ENCODE measurements at regions not wholly inside any gene's neighbourhood (a gene's known extent, or its start where the extent isn't known, plus 50 kb on each side); places are given as distances from the start of the nearest gene placed in this dataset.
A peak's percentile ranks its signal among the peaks of the same experiment; 100 is the strongest.
"Not testable (repeated sequence)": the region's sequence is repeated elsewhere in the genome, so short reads cannot be mapped to it uniquely, and the experiment has no call there.

- Histone ChIP-seq H3K27me3 (peaks cover 3% of the 10 kb centered on the region), H3K4me3 (no peak overlapping the region), H3K4me1 (no peaks in the 10 kb centered on the region), H3K9me3 (replicated peaks) (no peaks in the 10 kb centered on the region), H3K27ac (no peak overlapping the region), H3K36me3 (no peaks in the 10 kb centered on the region)
- DNase-seq = no peak
Observed at GRCh38 chr20:52309181-52309580, 117.6 kb upstream of the ZFP64 start.

- DNase-seq = no peak
Observed at GRCh38 chr20:52306477-52306876, 114.9 kb upstream of the ZFP64 start.

DNA sequence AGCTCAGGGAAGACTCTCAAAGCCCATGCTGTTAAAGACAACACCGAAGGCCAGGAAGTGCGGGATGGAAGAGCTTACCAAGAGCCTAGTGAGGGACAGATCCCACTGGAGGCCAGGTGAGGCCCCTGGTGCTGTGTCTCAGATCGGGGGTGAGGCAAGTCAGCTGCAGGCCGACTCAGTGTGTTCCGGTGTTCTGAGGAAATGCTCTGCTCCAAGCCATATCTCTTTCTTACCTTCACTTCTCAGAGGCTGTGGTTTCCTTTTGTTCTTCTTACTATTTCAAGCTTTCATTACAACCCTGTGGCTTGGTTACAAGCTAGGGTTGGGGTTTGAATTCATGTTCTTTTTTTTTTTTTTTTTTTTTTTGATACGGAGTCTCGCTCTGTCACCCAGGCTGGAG, 114.3 kb upstream of the ZFP64 start:
- Histone ChIP-seq H3K27ac (no peak overlapping the region), H3K4me1 (peaks cover 10% of the 10 kb centered on the region), H3K27me3 (no peaks in the 10 kb centered on the region; the same call in 1 of the 2 replicates), H3K4me3 (no peak overlapping the region), H3K9me3 (replicated peaks) (no peaks in the 10 kb centered on the region; the same call in 1 of the 2 replicates), H3K36me3 (no peaks in the 10 kb centered on the region)
- DNase-seq = no peak

More at GRCh38 chr20:52306477-52306876, 114.9 kb upstream of the ZFP64 start:
- Histone ChIP-seq H3K27me3 (no peaks in the 10 kb centered on the region), H3K9me3 (replicated peaks) (no peaks in the 10 kb centered on the region; the same call in 1 of the 2 replicates), H3K36me3 (no peaks in the 10 kb centered on the region), H3K4me3 (no peak overlapping the region), H3K27ac (no peak overlapping the region), H3K4me1 (peaks cover 10% of the 10 kb centered on the region)

DNA sequence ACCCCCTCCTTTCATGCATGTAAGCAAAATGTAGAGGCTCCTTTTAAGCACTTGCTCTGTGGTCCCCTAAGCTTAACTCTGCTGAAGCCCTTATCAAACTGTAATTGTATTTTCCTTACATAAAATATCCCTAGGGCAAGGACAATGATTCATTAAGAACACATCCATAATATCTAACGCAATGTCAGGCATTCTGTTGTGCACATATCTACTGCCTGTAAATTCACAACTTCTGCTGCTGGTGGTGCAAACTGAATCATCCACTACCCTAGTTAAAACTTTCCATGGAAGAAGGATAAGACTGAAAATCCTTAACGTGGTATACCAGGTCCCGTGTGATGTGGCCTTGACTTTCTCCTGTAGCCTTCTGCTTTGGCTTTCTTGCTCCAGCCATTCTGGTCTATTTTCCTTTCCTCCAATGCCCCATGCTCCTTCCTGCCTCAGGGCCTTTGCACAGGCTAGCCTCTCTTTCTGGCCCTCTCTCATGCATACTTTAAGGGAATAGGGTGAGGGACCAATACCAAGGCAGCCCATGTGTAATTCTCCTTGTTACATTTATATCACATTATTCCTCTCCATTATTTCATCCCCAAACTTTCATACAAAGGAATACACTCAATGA, 113.6 kb upstream of the ZFP64 start:
- H3K36me3 ChIP-seq = no peaks in the 10 kb centered on the region
- H3K4me1 ChIP-seq = peaks cover 10% of the 10 kb centered on the region
- H3K27me3 ChIP-seq = no peaks in the 10 kb centered on the region; the same call in 1 of the 2 replicates
- H3K9me3 ChIP-seq (replicated peaks) = no peaks in the 10 kb centered on the region; the same call in 1 of the 2 replicates
- DNase-seq = no peak
- no peak overlapping the region for H3K27ac ChIP-seq
- H3K4me3 ChIP-seq = no peak overlapping the region

DNA sequence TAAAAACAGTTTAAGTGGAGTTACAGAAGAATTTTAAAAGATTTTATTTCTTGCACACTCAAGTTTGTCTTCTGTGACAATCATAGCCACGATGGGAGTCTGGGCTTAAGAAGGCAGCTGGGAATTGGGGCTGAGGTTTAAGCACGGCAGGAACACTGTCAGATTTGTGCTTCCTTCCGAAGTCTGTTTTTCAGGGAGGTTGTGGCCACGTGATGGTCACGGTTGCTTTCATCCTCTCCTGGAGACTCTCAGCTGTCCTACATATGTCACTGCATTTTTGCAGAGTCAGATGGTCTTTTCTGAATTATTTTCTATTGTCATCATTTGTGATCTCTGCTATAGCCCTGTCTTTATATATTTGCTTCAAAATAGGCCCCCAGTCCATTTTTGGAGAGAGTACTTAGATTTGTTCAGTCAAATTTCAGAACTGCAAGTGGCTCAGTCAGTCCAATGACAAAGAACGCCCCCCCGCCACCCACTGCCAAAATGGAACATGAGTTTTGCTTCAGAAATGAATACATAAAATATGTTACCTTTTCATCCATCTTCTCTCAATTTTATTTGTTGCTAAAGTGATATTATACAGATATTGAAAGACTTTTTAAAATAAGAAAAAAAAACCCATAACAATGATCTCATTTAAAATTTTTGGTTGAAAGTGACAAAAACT, 111.8 kb upstream of the ZFP64 start:
- no peaks in the 10 kb centered on the region; the same call in 1 of the 2 replicates for H3K9me3 ChIP-seq (replicated peaks)
- peak; percentile 65 to 78 for DNase-seq
- H3K4me3 ChIP-seq = no peak overlapping the region
- no peaks in the 10 kb centered on the region for H3K36me3 ChIP-seq
- H3K27ac ChIP-seq = peak overlapping the region; percentile 24; the same call in 1 of the 2 replicates
- no peaks in the 10 kb centered on the region; the same call in 1 of the 2 replicates for H3K27me3 ChIP-seq
- H3K4me1 ChIP-seq = peaks cover 10% of the 10 kb centered on the region

DNA sequence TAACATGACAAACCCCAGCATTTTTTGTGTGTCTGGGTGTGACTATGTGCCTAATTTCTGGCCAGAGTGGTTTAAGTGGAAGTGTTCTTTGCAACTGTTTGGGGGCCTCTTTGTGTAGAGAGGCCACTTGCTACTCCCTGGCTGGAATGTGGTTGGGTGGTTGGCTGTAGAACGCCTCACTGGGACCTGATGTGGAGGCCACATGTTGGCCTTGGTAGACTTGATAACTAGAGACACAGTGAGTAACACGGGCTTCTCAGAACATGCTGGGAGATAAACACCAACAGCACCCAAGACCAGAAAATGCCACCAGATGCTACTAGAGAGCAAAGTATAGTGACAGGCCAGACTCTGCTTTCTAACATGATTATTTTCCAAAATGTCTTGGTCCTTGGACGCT, 111.2 kb upstream of the ZFP64 start:
- Histone ChIP-seq H3K36me3 (no peaks in the 10 kb centered on the region), H3K4me1 (peaks cover 10% of the 10 kb centered on the region), H3K27me3 (no peaks in the 10 kb centered on the region; the same call in 1 of the 2 replicates), H3K27ac (peak overlapping the region; percentile 24; the same call in 1 of the 2 replicates), H3K4me3 (no peak overlapping the region), H3K9me3 (replicated peaks) (no peaks in the 10 kb centered on the region; the same call in 1 of the 2 replicates)
- DNase-seq = peak in 1 of 2 experiments; percentile 18

DNA sequence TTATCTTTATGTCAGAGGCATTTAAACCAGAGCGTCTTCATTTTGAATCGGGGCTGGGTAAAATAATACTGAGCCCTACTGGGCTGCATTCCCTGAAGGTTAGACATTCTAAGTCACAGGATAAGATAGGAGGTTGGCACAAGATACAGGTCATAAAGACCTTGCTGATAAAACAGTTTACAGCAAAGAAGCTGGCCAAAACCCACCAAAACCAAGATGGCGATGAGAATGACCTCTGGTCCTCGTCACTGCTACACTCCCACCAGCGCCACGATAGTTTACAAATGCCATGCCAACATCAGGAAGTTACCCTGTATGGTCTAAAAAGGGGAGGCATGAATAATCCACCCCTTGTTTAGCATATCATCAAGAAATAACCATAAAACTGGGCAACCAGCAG, 110.5 kb upstream of the ZFP64 start:
- H3K27me3 ChIP-seq; DNase-seq; H3K36me3 ChIP-seq; H3K27ac ChIP-seq; H3K4me3 ChIP-seq; H3K9me3 ChIP-seq (replicated peaks): not testable (repeated sequence)
- H3K4me1 ChIP-seq = peaks cover 10% of the 10 kb centered on the region

DNA sequence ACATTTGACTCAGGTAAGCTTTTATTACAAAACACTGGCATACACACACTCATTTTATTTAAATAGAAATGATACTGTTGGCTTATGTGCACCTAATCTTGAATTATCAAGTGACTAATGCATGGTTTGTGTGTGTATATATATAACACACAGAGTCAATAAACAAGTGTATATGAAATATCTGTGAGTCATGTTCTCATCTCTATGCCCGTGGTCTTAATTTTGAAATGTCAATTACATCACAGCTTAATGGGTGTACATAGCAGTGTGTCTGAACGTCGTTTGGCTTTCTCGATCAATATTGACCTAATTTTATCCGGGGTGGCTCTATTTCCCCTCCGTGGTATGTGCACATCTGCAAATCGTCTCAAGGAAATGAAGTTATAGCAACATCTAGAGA, 104.0 kb upstream of the ZFP64 start:
- no peak overlapping the region for H3K27ac ChIP-seq
- no peaks in the 10 kb centered on the region for H3K27me3 ChIP-seq
- DNase-seq = no peak
- H3K9me3 ChIP-seq (replicated peaks) = no peaks in the 10 kb centered on the region; the same call in 1 of the 2 replicates
- no peaks in the 10 kb centered on the region for H3K4me1 ChIP-seq
- no peak overlapping the region for H3K4me3 ChIP-seq
- H3K36me3 ChIP-seq = no peaks in the 10 kb centered on the region

DNA sequence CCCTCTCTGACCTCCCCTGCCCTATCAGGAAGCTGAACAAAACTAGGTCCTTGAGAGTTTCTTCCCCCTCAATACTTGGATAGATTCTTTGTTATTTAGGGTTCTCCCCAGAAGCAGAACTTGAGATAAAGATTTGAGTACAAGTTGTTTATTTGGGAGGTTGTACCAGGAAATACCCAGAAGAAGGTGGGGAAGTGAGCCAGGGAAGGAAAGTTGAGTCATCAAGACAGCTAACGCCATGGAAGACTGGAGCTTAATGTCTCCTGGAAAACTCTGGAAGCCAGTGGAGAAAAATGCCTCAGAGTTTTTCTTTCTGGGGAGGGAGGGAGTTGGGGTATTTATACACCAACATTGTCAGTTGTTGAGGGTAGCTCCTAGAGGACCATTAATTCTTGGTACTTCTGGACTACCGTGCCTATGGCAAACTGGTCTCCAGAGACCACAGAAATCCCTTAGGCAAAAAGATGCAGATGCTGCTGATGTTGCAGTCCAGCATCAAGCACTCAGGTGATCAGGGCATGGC, 102.6 kb upstream of the ZFP64 start:
- no peak for DNase-seq
- H3K4me1 ChIP-seq = no peaks in the 10 kb centered on the region
- no peaks in the 10 kb centered on the region for H3K36me3 ChIP-seq
- H3K27me3 ChIP-seq = 0 out of 2 replicates have a peak, but pooled peaks cover 4% of the 10 kb centered on the region
- no peaks in the 10 kb centered on the region; the same call in 1 of the 2 replicates for H3K9me3 ChIP-seq (replicated peaks)
- H3K4me3 ChIP-seq = no peak overlapping the region
- no peak overlapping the region for H3K27ac ChIP-seq

GRCh38 chr20:52291109-52291508, 99.5 kb upstream of the ZFP64 start:
- Histone ChIP-seq H3K4me3 (no peak overlapping the region), H3K4me1 (no peaks in the 10 kb centered on the region), H3K9me3 (replicated peaks) (no peaks in the 10 kb centered on the region; the same call in 1 of the 2 replicates), H3K27me3 (0 out of 2 replicates have a peak, but pooled peaks cover 4% of the 10 kb centered on the region), H3K36me3 (no peaks in the 10 kb centered on the region), H3K27ac (no peak overlapping the region)
- DNase-seq = no peak

GRCh38 chr20:52290569-52290968, 99.0 kb upstream of the ZFP64 start:
- Histone ChIP-seq H3K4me3 (no peak overlapping the region), H3K36me3 (no peaks in the 10 kb centered on the region), H3K27ac (no peak overlapping the region), H3K27me3 (0 out of 2 replicates have a peak, but pooled peaks cover 4% of the 10 kb centered on the region), H3K4me1 (no peaks in the 10 kb centered on the region), H3K9me3 (replicated peaks) (no peaks in the 10 kb centered on the region; the same call in 1 of the 2 replicates)
- no peak for DNase-seq

GRCh38 chr20:52289956-52290565, 98.5 kb upstream of the ZFP64 start:
- H3K27me3 ChIP-seq = 0 out of 2 replicates have a peak, but pooled peaks cover 4% of the 10 kb centered on the region
- DNase-seq = no peak
- no peaks in the 10 kb centered on the region for H3K4me1 ChIP-seq
- no peak overlapping the region for H3K27ac ChIP-seq
- no peaks in the 10 kb centered on the region for H3K36me3 ChIP-seq
- no peaks in the 10 kb centered on the region; the same call in 1 of the 2 replicates for H3K9me3 ChIP-seq (replicated peaks)
- H3K4me3 ChIP-seq = no peak overlapping the region

GRCh38 chr20:52280407-52280806, 88.8 kb upstream of the ZFP64 start:
- H3K4me1 ChIP-seq = peaks cover 6% of the 10 kb centered on the region

GRCh38 chr20:52279706-52280105, 88.1 kb upstream of the ZFP64 start:
- peak in 1 of 2 experiments; percentile 36 for DNase-seq
- Histone ChIP-seq H3K4me3 (no peak overlapping the region), H3K9me3 (replicated peaks) (no peaks in the 10 kb centered on the region), H3K36me3 (no peaks in the 10 kb centered on the region), H3K27me3 (peaks cover 4% of the 10 kb centered on the region; the same call in 1 of the 2 replicates), H3K4me1 (peaks cover 9% of the 10 kb centered on the region), H3K27ac (no peak overlapping the region)

More at GRCh38 chr20:52280407-52280806, 88.8 kb upstream of the ZFP64 start:
- Histone ChIP-seq H3K9me3 (replicated peaks) (no peaks in the 10 kb centered on the region), H3K27ac (no peak overlapping the region), H3K4me3 (no peak overlapping the region), H3K27me3 (peaks cover 7% of the 10 kb centered on the region; the same call in 1 of the 2 replicates), H3K36me3 (no peaks in the 10 kb centered on the region)
- no peak for DNase-seq
